Activated CD8-positive, alpha-beta memory T cell treated with anti-CD3 and anti-CD28 coated beads, Interleukin-2, amount 10 ng/mL, durations not matched to agents 7 days and 5 days (primary cell): ENCODE measurements at regions not wholly inside any gene's neighbourhood (a gene's known extent, or its start where the extent isn't known, plus 50 kb on each side); places are given as distances from the start of the nearest gene placed in this dataset.

Experiments
- ATAC-seq: fragments of 150-1000 bp; cut with Tn5 transposase; one replicate; pipeline ENCODE4 v1.10.0; 2021; ENCODE audit warnings: moderate library complexity
- CTCF ChIA-PET: fragments of 350-600 bp; sonication (Branson Sonifier 250); formaldehyde crosslinking; loops from one replicate; lab custom pipeline; 2021; ENCODE audit warnings: antibody characterized with exemption; lab: Charles Lee
- DNase-seq: peaks from one replicate; pipeline ENCODE4 v3.0.0-alpha.2; 2020
- H3K27ac Mint-ChIP-seq: one replicate; pipeline ENCODE4 v1.8.0; 2021; ENCODE audit warnings: mild to moderate bottlenecking, mixed read lengths
- H3K27me3 Mint-ChIP-seq: one replicate; pipeline ENCODE4 v1.8.0; 2021; ENCODE audit warnings: mixed read lengths
- H3K36me3 Mint-ChIP-seq: one replicate; pipeline ENCODE4 v1.8.0; 2021; ENCODE audit warnings: mild to moderate bottlenecking, mixed read lengths
- H3K4me1 Mint-ChIP-seq: one replicate; pipeline ENCODE4 v1.8.0; 2021; ENCODE audit warnings: mixed read lengths
- H3K4me3 Mint-ChIP-seq: one replicate; pipeline ENCODE4 v1.8.0; 2021; ENCODE audit warnings: mild to moderate bottlenecking, moderate library complexity, mixed read lengths
- H3K9me3 Mint-ChIP-seq: one replicate; pipeline ENCODE4 v1.8.0; 2022; ENCODE audit warnings: low read depth, mixed read lengths

DNA sequence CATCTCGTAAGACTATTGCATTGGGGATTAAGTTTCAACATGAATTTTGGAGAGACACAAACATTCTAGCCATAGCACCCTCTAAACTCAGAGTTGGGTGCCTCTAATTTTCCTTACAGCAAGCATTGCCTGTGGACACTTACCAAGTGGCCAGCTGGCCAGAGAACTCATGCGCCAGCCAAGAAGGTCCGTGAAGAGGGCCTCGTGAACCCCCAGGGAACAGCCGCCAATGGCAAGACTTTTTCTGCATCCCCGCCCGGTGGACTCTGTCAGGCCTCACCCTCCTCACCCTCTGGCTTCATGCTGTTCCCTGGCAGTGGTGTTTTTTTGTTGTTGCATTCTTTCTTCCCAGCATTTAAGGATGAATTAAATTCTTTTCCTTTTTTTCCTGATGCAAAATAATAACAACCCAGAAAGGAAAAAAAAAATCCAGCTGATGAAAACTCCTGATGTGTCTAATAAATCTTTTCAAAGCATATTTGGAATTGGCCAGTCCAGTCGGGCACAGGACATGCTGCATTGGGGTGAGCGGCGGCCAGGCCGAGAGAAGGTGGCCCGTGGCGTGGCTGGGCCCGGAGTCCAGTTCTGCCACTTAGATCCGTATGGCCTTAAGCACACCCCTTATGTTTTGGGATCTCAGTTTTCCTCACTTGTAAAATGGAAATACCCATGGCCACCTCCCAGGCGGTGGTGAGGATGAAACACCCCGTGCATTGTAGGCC, 191.9 kb upstream of the DIO3 start:
- Mint-ChIP-seq H3K36me3 (no peaks in the 10 kb centered on the region), H3K27ac (no peak overlapping the region), H3K27me3 (no peaks in the 10 kb centered on the region), H3K4me1 (no peaks in the 10 kb centered on the region), H3K4me3 (no peak overlapping the region), H3K9me3 (no peaks in the 10 kb centered on the region)
- ATAC-seq (no peak), DNase-seq (no peak)
- CTCF ChIA-PET: no interaction called here

DNA sequence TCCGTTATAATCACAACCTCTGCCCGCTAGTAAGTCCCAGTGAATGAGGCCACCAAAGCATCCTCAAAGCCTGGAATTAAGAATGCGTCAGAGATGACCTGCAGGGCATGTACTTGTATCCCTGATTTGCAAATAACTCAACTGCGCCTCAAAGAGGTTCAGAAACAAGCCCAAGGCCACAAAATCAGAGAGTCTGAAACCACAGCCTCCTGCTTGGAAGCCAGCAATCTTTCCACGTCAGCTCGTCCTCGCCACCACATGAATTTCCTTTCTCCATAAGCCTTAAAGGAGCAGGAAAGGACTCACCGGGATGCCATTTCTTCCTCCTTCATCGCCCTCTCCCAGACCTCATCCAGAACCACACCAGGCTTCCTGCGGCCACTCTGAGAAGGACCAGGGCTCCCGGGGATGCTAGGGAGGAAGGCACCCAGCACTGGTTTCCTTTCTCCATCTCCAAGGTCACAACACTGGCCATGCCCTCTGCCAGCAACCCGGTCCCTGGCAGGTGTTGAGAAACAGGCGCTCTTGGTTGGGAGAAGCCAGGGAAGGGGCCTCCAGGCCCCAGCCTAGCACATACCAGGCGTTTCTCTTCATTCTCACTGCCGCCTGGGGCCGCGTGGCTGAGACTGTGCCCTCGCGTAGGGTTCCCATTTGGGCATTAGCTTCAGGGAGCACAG, 191.2 kb upstream of the DIO3 start:
- Mint-ChIP-seq H3K27me3 (no peaks in the 10 kb centered on the region), H3K4me1 (no peaks in the 10 kb centered on the region), H3K27ac (no peak overlapping the region), H3K4me3 (no peak overlapping the region), H3K9me3 (no peaks in the 10 kb centered on the region), H3K36me3 (no peaks in the 10 kb centered on the region)
- ATAC-seq (no peak), DNase-seq (no peak)
- CTCF ChIA-PET: no interaction called here

DNA sequence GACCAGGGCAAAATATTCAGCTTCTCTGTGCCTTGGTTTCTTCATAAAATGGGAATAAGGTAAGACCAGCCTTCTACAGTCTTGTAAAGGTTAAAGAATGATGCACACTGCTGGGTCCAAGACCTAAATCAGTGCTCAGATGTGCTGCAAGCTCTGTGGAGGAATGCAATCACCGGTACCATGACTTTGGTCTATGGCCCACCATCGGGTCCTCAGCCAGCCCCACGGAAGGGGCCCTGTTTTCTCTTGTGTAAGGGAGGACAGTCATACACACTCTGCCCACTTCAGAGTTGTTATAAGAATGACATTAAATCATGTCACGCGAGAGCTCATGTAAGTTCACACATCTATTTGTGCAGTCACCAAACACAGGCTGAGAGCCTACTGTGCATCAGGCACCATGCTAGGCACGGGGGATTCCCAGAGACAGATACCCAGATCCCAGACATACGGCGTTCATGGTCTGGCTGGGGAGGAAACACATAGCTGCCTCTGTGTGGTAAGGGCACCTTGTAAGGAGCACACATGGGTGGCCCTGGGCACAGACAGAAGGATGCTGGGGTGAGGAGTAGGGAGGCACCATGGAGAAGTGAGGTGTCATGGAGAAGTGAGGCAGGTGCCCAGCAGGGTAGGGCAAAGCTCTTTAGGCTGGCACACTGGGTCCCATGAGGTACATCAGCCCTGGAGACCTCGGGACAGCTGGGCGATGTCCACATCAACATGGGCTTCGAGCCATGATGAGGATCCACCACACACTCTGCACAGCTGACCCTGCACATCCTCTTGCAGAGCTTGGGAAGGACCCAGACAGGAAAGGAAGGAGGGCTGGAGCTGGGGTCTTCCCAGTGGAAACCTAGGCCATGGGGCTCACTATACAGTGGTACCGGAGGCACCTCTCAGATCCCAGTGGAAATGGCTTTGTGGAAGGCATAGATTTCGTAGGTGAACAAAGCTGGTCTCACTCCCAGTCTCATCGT, 190.4 kb upstream of the DIO3 start:
- no peak overlapping the region for H3K27ac Mint-ChIP-seq

DNA sequence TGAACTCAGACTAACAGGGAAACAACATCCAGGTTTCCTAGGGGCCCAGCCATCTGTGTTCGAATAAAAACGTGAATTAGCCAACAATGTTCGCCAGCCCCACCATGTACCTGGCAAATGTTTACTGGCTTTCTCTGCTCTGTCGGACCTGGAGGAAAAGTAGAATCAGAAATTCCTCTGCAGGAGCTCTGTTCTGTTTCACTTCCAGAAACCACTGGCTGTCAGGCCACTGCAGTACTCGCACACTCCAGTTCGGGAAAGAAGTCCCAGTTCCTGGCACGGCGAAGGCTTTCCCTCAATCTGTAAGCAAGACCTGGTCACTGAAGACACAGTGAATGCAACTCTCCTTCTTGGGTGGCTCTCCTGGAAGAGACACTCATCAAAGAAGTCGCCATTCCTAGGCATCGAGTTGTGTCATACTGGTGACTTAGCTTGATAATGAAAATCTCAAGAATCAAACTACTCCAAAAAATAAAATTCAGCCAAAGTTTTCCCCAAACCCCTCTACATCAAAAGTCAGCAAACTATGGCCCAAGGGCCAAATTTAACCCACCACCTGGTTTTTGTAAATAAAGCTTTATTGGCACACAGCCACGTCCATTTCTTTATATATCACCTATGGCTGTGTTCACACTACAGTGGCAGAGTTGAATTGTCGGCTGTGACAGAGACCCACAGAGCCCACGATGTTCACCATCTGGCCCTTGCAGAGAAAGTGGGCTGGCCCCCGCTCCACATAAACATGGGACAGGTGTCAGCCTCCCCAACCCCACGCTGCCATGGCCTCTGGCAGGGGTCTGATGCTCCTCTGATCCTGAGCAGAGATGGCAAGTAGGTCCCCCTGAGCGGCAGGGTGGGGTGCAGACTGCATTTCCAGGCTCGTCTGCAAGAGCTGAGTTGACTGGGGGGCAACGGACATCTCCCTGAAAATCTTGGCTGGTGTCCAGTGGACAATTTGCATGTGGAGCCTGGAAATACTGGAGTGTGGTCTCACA, 189.2 kb upstream of the DIO3 start:
- CTCF ChIA-PET: no interaction called here

More for the DNA sequence above, 190.4 kb upstream of the DIO3 start:
- H3K36me3 Mint-ChIP-seq: no peaks in the 10 kb centered on the region
- no peaks in the 10 kb centered on the region for H3K4me1 Mint-ChIP-seq
- peaks cover 3% of the 10 kb centered on the region for H3K27me3 Mint-ChIP-seq
- no peak for DNase-seq
- H3K4me3 Mint-ChIP-seq: no peak overlapping the region
- CTCF ChIA-PET: no interaction called here
- ATAC-seq: no peak
- H3K9me3 Mint-ChIP-seq: no peaks in the 10 kb centered on the region

DNA sequence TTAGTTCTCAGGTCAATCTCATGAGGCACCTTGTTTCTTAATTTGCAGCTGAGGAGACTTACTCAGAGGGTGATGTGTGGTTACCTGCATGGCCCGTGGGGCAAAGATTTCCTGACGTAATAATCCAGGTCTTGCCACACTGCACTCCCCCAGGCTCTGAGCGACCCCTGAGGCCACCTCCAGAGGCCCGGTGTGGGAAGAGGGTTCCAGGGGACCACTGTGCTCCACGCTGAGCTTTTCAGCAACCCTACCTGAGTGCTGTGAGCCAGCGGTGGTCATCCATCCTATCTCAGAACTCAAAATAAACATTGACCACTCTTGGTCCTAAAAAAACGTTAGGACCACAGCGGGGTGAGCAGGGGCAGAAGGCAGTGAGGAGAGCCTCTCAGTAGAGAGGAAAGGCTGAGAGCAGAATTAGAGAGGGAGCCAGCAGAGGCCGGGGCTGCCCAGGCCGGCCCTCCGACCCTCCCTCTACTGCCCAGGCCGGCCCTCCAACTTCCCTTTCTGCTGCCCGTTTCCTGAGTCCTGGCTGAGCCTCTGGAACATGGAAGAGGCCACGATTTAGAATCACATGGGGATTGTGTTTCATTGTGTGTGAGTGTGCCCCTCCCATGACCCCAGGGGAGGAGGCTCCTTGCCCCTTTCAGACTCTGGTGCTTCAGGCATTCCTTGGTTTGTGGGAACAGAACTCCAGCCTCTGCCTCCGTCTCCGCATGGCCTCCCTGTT, 188.2 kb upstream of the DIO3 start:
- Mint-ChIP-seq H3K9me3 (no peaks in the 10 kb centered on the region), H3K4me3 (no peak overlapping the region), H3K27me3 (peaks cover 6% of the 10 kb centered on the region), H3K4me1 (no peaks in the 10 kb centered on the region), H3K36me3 (no peaks in the 10 kb centered on the region), H3K27ac (no peak overlapping the region)
- CTCF ChIA-PET: no interaction called here
- DNase-seq (no peak), ATAC-seq (no peak)

More for the DNA sequence above, 189.2 kb upstream of the DIO3 start:
- ATAC-seq: no peak
- Mint-ChIP-seq H3K27ac (no peak overlapping the region), H3K4me3 (no peak overlapping the region), H3K9me3 (no peaks in the 10 kb centered on the region), H3K27me3 (peaks cover 3% of the 10 kb centered on the region), H3K36me3 (no peaks in the 10 kb centered on the region), H3K4me1 (no peaks in the 10 kb centered on the region)
- DNase-seq: no peak

DNA sequence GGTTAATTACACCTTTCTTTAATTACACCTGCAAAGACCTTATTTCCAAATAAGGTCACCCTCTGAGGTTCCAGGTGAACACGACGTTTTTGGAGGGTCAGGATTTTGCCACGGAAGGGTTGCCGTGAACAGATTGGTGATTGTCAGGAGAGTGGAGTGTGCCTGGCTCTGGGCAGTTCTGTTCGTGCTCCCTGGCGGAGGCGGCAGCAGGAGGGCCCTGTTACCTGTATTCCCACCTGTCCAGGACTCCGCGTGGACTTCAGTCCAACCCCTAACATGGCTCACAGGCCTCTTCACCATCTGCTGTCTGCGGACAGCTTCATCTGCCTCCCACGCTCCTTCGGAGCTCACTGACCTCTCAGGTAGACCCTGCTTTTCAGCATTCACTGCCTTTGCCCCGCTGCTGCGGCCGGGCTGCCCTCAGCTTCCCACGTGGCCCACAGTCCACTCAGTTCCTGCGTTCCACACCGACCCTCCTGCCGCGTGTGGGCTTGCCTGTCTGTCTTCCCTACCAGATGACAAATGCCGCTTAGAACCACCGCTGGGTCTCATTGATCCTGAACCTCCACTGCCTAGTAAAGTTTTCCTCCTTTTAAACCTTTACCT, 187.5 kb upstream of the DIO3 start:
- Mint-ChIP-seq H3K4me3 (no peak overlapping the region), H3K27ac (no peak overlapping the region), H3K9me3 (no peaks in the 10 kb centered on the region), H3K27me3 (peaks cover 8% of the 10 kb centered on the region), H3K36me3 (no peaks in the 10 kb centered on the region), H3K4me1 (no peaks in the 10 kb centered on the region)
- CTCF ChIA-PET: no interaction called here
- DNase-seq (no peak), ATAC-seq (no peak)

DNA sequence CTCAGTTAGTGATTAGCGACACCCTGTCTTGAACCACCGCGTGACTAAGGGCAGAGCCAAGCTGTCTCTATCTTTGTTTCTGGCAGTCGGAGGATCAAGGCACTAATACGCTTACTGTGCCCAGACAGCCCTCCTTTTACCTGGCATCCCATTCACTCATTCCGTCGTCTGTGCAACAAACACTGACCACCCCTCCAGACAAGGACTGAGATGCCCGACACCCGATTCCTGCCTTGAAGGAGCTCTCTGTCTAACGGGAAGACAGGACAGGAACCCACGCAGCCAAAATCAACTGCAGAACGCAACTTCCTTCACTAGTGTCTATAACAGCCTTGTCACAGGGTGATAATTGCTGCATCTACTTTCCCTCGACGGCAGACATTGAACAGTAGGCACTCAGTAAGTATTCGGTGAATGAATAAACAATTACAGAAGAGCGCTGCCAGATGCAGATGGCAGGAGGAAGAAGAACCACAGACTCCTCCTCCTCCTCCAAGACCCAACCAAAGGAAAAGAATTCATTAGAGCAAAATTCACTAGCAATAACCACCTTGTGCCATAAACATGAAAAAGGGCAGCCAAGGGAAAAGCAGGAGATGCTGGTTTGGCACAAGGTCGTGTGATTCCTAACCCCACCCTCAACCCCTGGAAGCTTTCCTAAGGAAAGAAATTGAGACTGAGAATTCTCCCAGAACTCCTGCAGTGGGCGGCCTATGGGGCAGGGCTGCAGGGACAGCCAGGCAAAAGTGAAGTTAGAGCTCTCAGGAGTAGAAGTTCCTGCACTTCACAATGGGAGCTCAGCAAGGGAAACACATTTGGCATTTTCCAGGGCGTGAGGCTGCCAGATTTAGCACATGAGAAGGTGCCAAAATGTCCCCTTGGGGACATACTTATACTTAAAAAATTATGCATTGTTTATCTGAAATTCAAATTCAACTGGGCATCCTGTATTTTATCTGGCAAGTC, 186.6 kb upstream of the DIO3 start:
- H3K36me3 Mint-ChIP-seq: no peaks in the 10 kb centered on the region
- H3K9me3 Mint-ChIP-seq: no peaks in the 10 kb centered on the region
- no peak for DNase-seq
- H3K27me3 Mint-ChIP-seq: peaks cover 9% of the 10 kb centered on the region
- H3K4me3 Mint-ChIP-seq: no peak overlapping the region
- H3K4me1 Mint-ChIP-seq: no peaks in the 10 kb centered on the region
- no peak for ATAC-seq
- CTCF ChIA-PET: no interaction called here
- H3K27ac Mint-ChIP-seq: no peak overlapping the region

DNA sequence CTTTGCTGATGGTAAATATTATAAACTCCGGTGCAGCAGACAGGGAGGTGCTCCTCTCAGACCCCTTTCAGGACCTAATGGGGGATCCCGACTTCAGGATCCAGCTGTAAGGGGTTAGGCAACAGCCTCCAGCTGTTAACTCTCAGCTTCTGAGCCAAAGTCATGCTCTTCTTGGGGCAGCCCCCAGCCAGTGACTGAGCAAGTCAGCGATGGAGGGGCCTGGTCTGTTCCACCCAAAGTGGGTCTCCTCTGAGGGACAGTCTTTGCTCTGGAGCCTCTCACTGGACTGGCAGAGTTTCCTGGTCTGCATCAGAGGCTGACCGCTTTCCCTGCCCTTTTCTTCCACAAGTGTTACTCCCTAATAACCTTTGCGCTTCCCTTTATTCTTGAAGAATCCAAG, 184.2 kb upstream of the DIO3 start:
- Mint-ChIP-seq H3K27me3 (peaks cover 9% of the 10 kb centered on the region), H3K27ac (no peak overlapping the region), H3K9me3 (no peaks in the 10 kb centered on the region), H3K4me1 (no peaks in the 10 kb centered on the region), H3K4me3 (no peak overlapping the region), H3K36me3 (no peaks in the 10 kb centered on the region)
- ATAC-seq: no peak
- DNase-seq: no peak
- CTCF ChIA-PET: no interaction called here

DNA sequence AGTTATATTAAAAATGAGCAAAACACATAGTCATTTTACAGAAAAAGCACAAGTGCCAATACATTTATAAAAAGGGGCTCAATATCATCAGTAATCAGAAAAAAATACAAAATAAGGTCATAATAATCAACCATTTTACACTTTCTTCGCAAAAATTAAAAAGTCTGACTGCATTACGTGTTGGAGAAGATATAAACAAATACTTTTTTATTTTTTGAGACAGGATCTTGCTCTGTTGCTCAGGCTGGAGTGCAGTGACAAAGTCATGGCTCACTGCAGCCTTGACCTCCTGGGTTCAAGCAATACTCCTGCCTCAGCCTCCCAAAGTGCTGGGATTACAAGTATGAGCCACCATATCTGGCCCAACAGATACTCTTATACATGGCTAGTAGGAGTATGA, 181.5 kb upstream of the DIO3 start:
- Mint-ChIP-seq H3K4me1 (no peaks in the 10 kb centered on the region), H3K9me3 (peaks cover 5% of the 10 kb centered on the region), H3K4me3 (no peak overlapping the region), H3K27ac (no peak overlapping the region), H3K36me3 (no peaks in the 10 kb centered on the region), H3K27me3 (peaks cover 9% of the 10 kb centered on the region)
- no peak for ATAC-seq
- CTCF ChIA-PET: no interaction called here
- DNase-seq: no peak

DNA sequence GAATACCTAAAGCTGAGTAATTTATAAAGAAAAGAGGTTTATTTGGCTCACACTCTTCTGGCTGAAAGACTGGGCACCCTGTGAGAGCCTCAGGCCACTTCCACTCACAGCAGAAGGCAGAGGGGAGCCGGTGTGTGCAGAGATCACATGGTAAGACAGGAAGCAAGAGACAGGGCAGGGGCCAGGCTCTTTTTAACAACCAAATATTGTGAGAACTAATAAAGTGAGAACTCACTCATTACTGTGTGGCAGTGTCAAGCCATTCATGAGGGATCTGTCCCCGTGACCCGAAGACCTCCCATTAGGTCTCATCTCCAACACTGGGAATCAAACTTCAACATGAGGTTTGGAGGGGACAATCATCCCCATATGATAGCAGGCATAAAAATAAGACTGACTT, 180.8 kb upstream of the DIO3 start:
- H3K27me3 Mint-ChIP-seq: peaks cover 9% of the 10 kb centered on the region
- CTCF ChIA-PET: no interaction called here
- no peak overlapping the region for H3K4me3 Mint-ChIP-seq
- no peak overlapping the region for H3K27ac Mint-ChIP-seq
- H3K9me3 Mint-ChIP-seq: peaks cover 5% of the 10 kb centered on the region
- DNase-seq (no peak), ATAC-seq (no peak)
- no peaks in the 10 kb centered on the region for H3K36me3 Mint-ChIP-seq
- no peaks in the 10 kb centered on the region for H3K4me1 Mint-ChIP-seq

DNA sequence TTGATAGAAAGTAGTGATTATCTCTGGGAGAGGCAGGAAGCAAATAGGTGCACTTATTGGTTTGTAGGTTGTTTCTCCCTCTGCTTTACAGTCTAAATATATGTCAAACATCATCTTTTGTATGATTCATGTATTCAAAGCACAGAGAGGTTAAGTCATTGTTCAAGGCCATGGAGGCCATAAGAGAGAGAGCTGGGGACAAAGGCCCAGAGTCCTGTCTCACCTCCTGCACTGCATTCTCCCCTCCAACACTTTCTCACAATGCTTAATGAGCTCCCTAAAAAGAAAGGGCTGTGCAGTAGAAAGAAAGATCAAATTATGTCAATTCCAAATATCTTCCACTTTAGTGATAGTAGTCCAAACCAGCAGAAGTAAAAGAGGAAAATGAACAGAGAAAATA, 180.4 kb upstream of the DIO3 start:
- H3K36me3 Mint-ChIP-seq: no peaks in the 10 kb centered on the region
- ATAC-seq (no peak), DNase-seq (no peak)
- no peak overlapping the region for H3K27ac Mint-ChIP-seq
- H3K9me3 Mint-ChIP-seq: peaks cover 5% of the 10 kb centered on the region
- H3K27me3 Mint-ChIP-seq: peaks cover 6% of the 10 kb centered on the region
- CTCF ChIA-PET: no interaction called here
- no peaks in the 10 kb centered on the region for H3K4me1 Mint-ChIP-seq
- H3K4me3 Mint-ChIP-seq: no peak overlapping the region
